Right cardiac atrium (tissue), 5 donors: ENCODE measurements at regions not wholly inside any gene's neighbourhood (a gene's known extent, or its start where the extent isn't known, plus 50 kb on each side); places are given as distances from the start of the nearest gene placed in this dataset.

ENCODE experiments used
- ATAC-seq, 2 donors: fragments of 200-7000 bp; cut with Tn5 transposase; one replicate each; pipeline versions ENCODE4 v1.8.0 to v1.9.1; 2020; ENCODE audit warnings: moderate library complexity in 2 of 2, mild to moderate bottlenecking in 1 of 2
- DNase-seq, 3 donors: peaks; one replicate each; pipeline ENCODE4 v3.0.0-alpha.2; 2020
- H3K27ac ChIP-seq: one replicate; pipeline ENCODE4 v1.5.1; 2013; ENCODE audit warnings: mild to moderate bottlenecking, low read length, control low read depth, moderate library complexity
- H3K27me3 ChIP-seq: one replicate; pipeline ENCODE4 v1.6.1; 2013; ENCODE audit not compliant: control insufficient read depth, insufficient read depth
- H3K4me1 ChIP-seq: one replicate; pipeline ENCODE4 v1.6.1; 2013; ENCODE audit warnings: low read length; ENCODE audit not compliant: control insufficient read depth, insufficient read depth
- H3K4me3 ChIP-seq: one replicate; pipeline ENCODE4 v1.5.1; 2013; ENCODE audit warnings: low read length, control low read depth
- H3K9me3 ChIP-seq: one replicate; pipeline ENCODE4 v1.6.1; 2013; ENCODE audit warnings: low read length; ENCODE audit not compliant: control insufficient read depth
- WGBS: extraction: QIAGEN DNeasy Blood & Tissue Kit; methylation state at CpG from one replicate; pipeline ENCODE4 v1.1.7; 2013; 5-methylcytosine and 5-hydroxymethylcytosine counted together
- intact Hi-C, 4 donors: fragments of 100-400 bp; cut with DNase I; formaldehyde crosslinking; loops; one replicate each; pipeline versions ENCODE4 v1.11.0 to v1.14.0; 2022 to 2023
- donor health status: healthy with polysubstance abuse.
- donor health status: DM: no; HTN: yes; CAD: no.
- donor health status: DM: no; HTN: no; CAD: no.
- donor health status: DM: no; HTN: yes; CAD: no; lungs with severe emphysema.
- donor health status: DM: yes; HTN: yes; CAD: no.

- Histone ChIP-seq H3K4me1 (peaks cover 2% of the 10 kb centered on the region), H3K27me3 (no peaks in the 10 kb centered on the region), H3K9me3 (no peaks in the 10 kb centered on the region), H3K27ac (peak overlapping the region; percentile 27), H3K4me3 (no peak overlapping the region)
- intact Hi-C loops = no loop called here
- DNase-seq = peak; percentile 31 to 80 (median 79)
- WGBS = 66% methylated on average over 24 of the region's 24 CpGs
- ATAC-seq = peak; percentile 25 to 38
These were observed 330.8 kb downstream of the NPHP4 start for GRCh38 chr1:5661196-5662085.

DNA sequence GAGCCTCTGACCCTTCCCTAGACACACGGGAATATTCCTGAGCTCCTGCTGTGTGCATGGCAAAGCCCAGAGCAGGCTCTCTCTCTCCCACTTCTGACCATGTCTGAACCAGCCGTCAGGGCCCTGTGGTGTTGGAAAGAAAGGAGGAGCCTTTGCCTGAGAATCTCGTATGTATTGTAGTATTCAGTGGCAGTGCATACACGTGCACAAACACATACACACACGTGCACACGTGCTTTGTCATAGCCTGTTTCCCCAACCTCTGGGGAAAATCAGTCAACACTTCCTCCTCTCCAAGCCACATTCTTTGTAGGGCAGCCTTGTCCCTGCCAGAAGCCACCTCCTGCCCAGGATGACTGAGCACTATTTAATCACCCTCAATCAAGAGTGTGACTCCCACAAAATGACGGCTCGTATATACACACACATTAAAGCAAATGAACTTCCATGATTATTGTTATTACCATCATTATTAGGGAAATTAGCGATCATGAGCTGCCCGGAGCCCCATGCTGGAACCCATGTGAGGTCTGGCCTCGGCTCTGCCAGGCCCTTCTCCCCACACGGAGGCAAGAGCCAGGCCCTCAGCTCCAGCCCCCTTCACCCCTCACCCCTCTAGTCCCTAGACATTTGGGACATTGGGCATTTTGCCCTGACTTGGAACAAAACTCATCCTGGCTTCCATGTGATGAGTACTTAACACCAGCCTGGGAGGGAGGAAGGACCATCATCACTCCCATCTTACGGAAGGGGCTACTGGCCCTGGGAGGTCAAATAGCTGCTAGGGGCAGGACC is 331.9 kb downstream of the NPHP4 start:
- Histone ChIP-seq H3K27me3 (no peaks in the 10 kb centered on the region), H3K27ac (peak overlapping the region; percentile 84), H3K4me1 (peaks cover 2% of the 10 kb centered on the region), H3K9me3 (no peaks in the 10 kb centered on the region), H3K4me3 (no peak overlapping the region)
- intact Hi-C loops = no loop called here
- peak; percentile 83 to 89 for ATAC-seq
- 20% methylated on average over 13 of the region's 13 CpGs for WGBS
- peak; percentile 40 to 68 (median 58) for DNase-seq

DNA sequence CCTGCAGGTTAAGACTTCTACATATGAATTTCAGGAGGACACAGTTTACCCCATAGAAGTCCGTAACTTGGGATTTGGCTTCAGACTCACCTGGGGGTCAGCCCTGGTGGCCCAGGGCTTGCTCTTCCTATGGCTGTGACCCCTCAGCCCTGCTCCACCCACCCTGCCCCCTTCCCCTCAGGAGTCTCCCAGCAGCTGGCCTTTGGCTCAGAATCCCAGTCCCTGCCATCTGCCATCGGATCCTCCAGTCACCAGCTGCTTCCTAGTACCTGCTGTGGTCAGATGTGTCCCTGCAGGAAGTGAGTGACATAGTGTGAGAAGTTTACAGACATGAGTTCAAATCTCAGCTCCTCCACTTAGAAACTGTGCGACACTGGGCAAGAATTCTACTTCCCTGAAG is 332.6 kb downstream of the NPHP4 start:
- Histone ChIP-seq H3K27me3 (no peaks in the 10 kb centered on the region), H3K9me3 (no peaks in the 10 kb centered on the region), H3K27ac (peak overlapping the region; percentile 84), H3K4me3 (no peak overlapping the region), H3K4me1 (peaks cover 2% of the 10 kb centered on the region)
- intact Hi-C loops = no loop called here
- 73% methylated on average over 3 of the region's 3 CpGs for WGBS
- no peak for ATAC-seq
- DNase-seq = no peak

DNA sequence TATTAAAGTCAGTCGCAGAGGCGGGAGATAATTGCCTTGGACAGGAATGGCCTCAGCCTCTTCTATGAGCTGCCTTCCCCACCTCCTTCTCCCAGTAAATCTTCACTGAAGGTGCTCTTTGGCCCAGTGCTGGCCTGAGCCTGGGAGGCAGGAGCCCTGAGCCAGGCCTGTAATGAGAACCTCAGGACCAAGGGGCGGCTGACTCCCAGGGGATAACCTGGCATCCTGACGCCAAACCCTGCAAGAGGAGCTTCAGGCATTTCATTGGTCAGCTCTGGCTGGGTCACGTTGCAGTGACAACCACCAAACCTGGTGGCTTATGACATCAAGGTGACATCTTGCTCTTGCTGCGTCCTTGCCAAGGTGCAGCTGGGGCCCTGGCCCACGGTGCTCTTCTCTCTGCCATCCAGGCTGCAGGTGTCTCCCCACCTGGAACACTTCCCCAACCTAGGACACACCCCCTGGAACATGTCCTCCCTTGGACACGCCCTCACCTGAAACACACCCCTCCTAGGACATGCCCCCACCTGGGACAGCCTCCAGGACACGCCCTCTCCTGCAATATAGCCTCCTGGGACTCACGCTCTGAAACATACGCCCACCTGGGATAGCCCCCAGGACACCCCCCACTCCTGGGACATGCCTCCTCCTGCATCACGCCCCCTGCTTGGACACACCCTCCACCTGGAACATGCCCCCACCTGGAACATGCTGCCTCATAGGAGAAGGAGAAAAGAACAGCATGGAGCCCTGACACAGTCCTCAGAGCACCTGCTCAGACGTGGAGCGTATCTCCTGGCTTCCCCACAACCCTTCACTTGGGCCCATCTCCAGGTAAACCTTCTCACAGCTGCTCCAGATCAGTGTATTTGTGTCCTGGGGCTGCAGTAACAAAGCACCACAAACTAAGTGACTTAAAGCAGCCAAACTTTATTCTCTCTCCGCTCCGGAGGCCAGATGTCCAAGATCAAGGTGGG is 333.6 kb downstream of the NPHP4 start:
- no peak overlapping the region for H3K27ac ChIP-seq
- 86% methylated on average over 16 of the region's 16 CpGs for WGBS
- peaks cover 2% of the 10 kb centered on the region for H3K4me1 ChIP-seq
- DNase-seq (no peak), ATAC-seq (no peak)
- intact Hi-C loops = no loop called here
- H3K9me3 ChIP-seq = no peaks in the 10 kb centered on the region
- no peak overlapping the region for H3K4me3 ChIP-seq
- H3K27me3 ChIP-seq = no peaks in the 10 kb centered on the region

GRCh38 chr1:5651964-5652821 is 340.0 kb downstream of the NPHP4 start:
- peak overlapping the region; percentile 59 for H3K27ac ChIP-seq
- DNase-seq = peak in 2 of 3 donors; percentile 65 to 66
- WGBS = 13% methylated on average over 18 of the region's 18 CpGs
- H3K27me3 ChIP-seq = no peaks in the 10 kb centered on the region
- peaks cover 3% of the 10 kb centered on the region for H3K4me1 ChIP-seq
- no peak overlapping the region for H3K4me3 ChIP-seq
- H3K9me3 ChIP-seq = no peaks in the 10 kb centered on the region
- intact Hi-C loops = no loop called here
- peak; percentile 89 to 92 for ATAC-seq

DNA sequence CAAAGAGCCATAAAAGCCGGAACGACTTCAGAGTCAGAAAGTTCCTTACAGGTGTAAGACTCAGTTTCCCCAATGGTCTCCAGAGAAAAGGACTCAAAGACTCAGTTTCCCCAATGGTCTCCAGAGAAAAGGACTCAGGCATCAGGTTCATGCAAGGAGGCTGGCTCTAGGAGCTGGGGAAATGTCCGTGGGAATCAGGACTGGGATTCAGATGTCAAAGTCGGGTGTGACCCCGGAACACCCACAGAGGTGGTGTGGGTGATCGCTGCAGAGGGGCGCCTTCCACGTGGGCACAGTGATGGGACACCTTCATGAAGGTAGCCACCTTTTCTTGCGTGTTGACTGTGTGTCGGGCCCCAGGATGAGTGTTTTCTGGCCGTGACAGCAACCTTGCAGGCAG is 340.8 kb downstream of the NPHP4 start:
- intact Hi-C loops = no loop called here

DNA sequence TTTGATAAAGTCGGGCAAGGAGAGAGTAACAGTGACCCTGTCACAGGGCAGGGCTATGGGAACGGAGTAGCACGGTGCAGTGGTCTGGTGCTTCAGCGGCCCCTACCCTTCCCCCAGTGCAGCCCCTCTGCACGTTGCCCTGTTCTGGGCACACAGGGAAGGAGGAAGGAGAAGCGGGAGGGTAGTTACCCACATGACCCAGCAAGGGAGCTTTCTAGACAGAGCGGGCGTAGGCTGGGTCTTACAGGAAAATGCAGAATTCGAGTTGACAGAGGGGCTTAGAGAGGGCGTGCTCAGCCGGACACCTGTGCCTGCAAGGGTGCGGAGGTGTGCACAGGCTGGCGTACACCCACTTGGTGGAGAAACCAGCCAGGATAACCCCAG is 341.2 kb downstream of the NPHP4 start:
- Histone ChIP-seq H3K27ac (no peak overlapping the region), H3K4me3 (no peak overlapping the region), H3K9me3 (no peaks in the 10 kb centered on the region), H3K4me1 (peaks cover 6% of the 10 kb centered on the region), H3K27me3 (no peaks in the 10 kb centered on the region)
- intact Hi-C loops = no loop called here
- DNase-seq (no peak), ATAC-seq (no peak)
- 90% methylated on average over 13 of the region's 13 CpGs for WGBS

More for the DNA sequence above, 340.8 kb downstream of the NPHP4 start:
- 91% methylated on average over 11 of the region's 11 CpGs for WGBS
- H3K9me3 ChIP-seq = no peaks in the 10 kb centered on the region
- H3K27me3 ChIP-seq = no peaks in the 10 kb centered on the region
- H3K4me1 ChIP-seq = peaks cover 3% of the 10 kb centered on the region
- DNase-seq (no peak), ATAC-seq (no peak)
- H3K27ac ChIP-seq = no peak overlapping the region
- H3K4me3 ChIP-seq = no peak overlapping the region

GRCh38 chr1:5650283-5651026 is 341.8 kb downstream of the NPHP4 start:
- H3K9me3 ChIP-seq = no peaks in the 10 kb centered on the region
- 80% methylated on average over 22 of the region's 22 CpGs for WGBS
- no peaks in the 10 kb centered on the region for H3K27me3 ChIP-seq
- no peak for ATAC-seq
- DNase-seq = no peak
- intact Hi-C loops = no loop called here
- H3K4me1 ChIP-seq = peaks cover 6% of the 10 kb centered on the region
- no peak overlapping the region for H3K27ac ChIP-seq
- no peak overlapping the region for H3K4me3 ChIP-seq

DNA sequence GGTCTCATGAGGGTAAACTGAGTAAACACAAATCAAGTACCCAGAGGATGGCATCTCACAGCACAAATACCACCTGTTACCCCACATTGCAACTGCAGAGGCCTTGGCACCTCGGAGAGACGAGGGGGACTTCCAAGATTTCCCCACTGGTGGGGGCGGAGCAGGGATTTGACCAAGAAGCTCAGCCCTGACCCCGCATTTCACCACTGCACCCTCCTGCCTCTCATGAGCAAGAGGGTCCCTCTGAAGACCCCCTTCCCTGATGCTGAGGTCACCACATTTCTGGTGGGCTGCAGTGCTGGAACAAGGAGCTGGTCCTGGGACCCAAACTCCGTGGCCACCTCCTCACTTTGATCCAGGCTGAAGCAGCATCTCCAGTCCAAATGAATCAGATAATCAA is 342.4 kb downstream of the NPHP4 start:
- peaks cover 6% of the 10 kb centered on the region for H3K4me1 ChIP-seq
- intact Hi-C loops = loop anchor here in 1 of 4 donors (5.0 kb wide), 1 partner anchor 83 kb away; no protein-coding TSS in a partner anchor
- no peak overlapping the region for H3K4me3 ChIP-seq
- WGBS = 89% methylated on average over 5 of the region's 5 CpGs
- no peak overlapping the region for H3K27ac ChIP-seq
- DNase-seq (no peak), ATAC-seq (no peak)
- H3K9me3 ChIP-seq = no peaks in the 10 kb centered on the region
- no peaks in the 10 kb centered on the region for H3K27me3 ChIP-seq
